GM12878 (cell line): ENCODE measurements at regions not wholly inside any gene's neighbourhood (a gene's known extent, or its start where the extent isn't known, plus 50 kb on each side); places are given as distances from the start of the nearest gene placed in this dataset.

Source experiments
- ATAC-seq: fragments of 200-7000 bp; cut with Tn5 transposase; 3 replicates; pipeline ENCODE4 v1.9.1; 2020; ENCODE audit warnings: mild to moderate bottlenecking, moderate library complexity
- BruUV-seq: library from RNA; stranded (reverse); fragments of 400-500 nt; replicated peaks from 2 replicates; lab custom pipeline; 2021; lab: Mats Ljungman, UMichigan
- CTCF ChIA-PET: fragments of 300-600 bp; sonication (Branson Sonifier 250); formaldehyde crosslinking; extraction: SDS; loops from one replicate; lab custom pipeline; 2021; ENCODE audit warnings: inconsistent platforms; lab: Yijun Ruan, JAX
- POLR2A ChIA-PET: fragments of 350-600 bp; formaldehyde crosslinking; extraction: SDS; loops from one replicate; lab custom pipeline; 2021; ENCODE audit warnings: inconsistent platforms; lab: Charles Lee
- RAD21 ChIA-PET: fragments of 300-600 bp; sonication (Branson Sonifier 250); formaldehyde crosslinking; loops from one replicate; lab custom pipeline; 2023; ENCODE audit warnings: antibody characterized with exemption; ENCODE audit not compliant: unreplicated experiment; lab: Charles Lee
- SMC1A ChIA-PET: fragments of 300-600 bp; sonication (Branson Sonifier 250); formaldehyde crosslinking; loops from one replicate; lab custom pipeline; 2023; ENCODE audit not compliant: unreplicated experiment, uncharacterized antibody; lab: Charles Lee
- DNase-seq: peaks from one replicate; pipeline ENCODE4 v3.0.0-alpha.2; 2011; ENCODE audit warnings: low read depth, low spot score
- FAIRE-seq: peaks from 3 replicates; lab custom pipeline; 2011; peaks lifted over from hg19 to GRCh38; lab: Jason Lieb, UNC
- H2AFZ ChIP-seq: 2 replicates; pipeline ENCODE4 v1.6.0; 2011; ENCODE audit warnings: low read depth, low read length, control low read depth; ENCODE audit not compliant: control insufficient read depth
- H3K27ac ChIP-seq: 2 replicates; pipeline ENCODE4 v1.5.1; 2011; ENCODE audit warnings: control low read depth; ENCODE audit not compliant: control insufficient read depth, insufficient read depth
- H3K27me3 ChIP-seq, 2 experiments: replicated peaks in 1 of 2; 2 replicates each; pipeline versions ENCODE4 v1.6.0 to v1.6.1; 2011; ENCODE audit warnings: low read length in 1 of 2; ENCODE audit not compliant: control insufficient read depth in 2 of 2, insufficient read depth in 2 of 2
- H3K36me3 ChIP-seq, 2 experiments: 2 replicates each; pipeline ENCODE4 v1.5.1; 2011; ENCODE audit warnings: low read length in 1 of 2; ENCODE audit not compliant: control insufficient read depth in 2 of 2, insufficient read depth in 2 of 2
- H3K4me1 ChIP-seq: 2 replicates; pipeline ENCODE4 v1.6.1; 2011; ENCODE audit warnings: mild to moderate bottlenecking, low read length, moderate library complexity, mixed read lengths; ENCODE audit not compliant: control insufficient read depth, insufficient read depth
- H3K4me2 ChIP-seq: 2 replicates; pipeline ENCODE4 v1.6.0; 2011; ENCODE audit warnings: control low read depth; ENCODE audit not compliant: control insufficient read depth, insufficient read depth
- H3K4me3 ChIP-seq: fragments of 200-600 bp; sonication (generic); 2 replicates; pipeline ENCODE4 v1.5.1; 2016
- H3K79me2 ChIP-seq: 2 replicates; pipeline ENCODE4 v1.6.0; 2011; ENCODE audit warnings: low read length; ENCODE audit not compliant: control insufficient read depth, insufficient read depth
- H3K9ac ChIP-seq: 2 replicates; pipeline ENCODE4 v1.8.0; 2011; ENCODE audit warnings: low read length, control low read depth, mixed read lengths; ENCODE audit not compliant: control insufficient read depth, insufficient read depth
- H3K9me3 ChIP-seq: replicated peaks from 3 replicates; pipeline ENCODE4 v1.5.1; 2011; ENCODE audit warnings: mild to moderate bottlenecking, low read length; ENCODE audit not compliant: control insufficient read depth, insufficient read depth
- H4K20me1 ChIP-seq: 2 replicates; pipeline ENCODE4 v1.6.0; 2011; ENCODE audit not compliant: control insufficient read depth, insufficient read depth
- BACH1 ChIP-seq: fragments of 450-650 bp; IDR thresholded peaks from 2 replicates; pipeline ENCODE4 v1.6.1; 2017; ENCODE audit warnings: mild to moderate bottlenecking, borderline replicate concordance
- CBFB ChIP-seq: IDR thresholded peaks from 2 replicates; pipeline ENCODE4 v1.6.1; 2016; ENCODE audit warnings: antibody characterized with exemption, low read depth
- E4F1 ChIP-seq: fragments of 450-650 bp; IDR thresholded peaks from 2 replicates; pipeline ENCODE4 v1.6.1; 2018; ENCODE audit warnings: borderline replicate concordance, mild to moderate bottlenecking; ENCODE audit not compliant: partially characterized antibody
- HCFC1 ChIP-seq: fragments of 150-350 bp; IDR thresholded peaks from 2 replicates; pipeline ENCODE4 v1.6.1; 2014; ENCODE audit warnings: low read length
- KDM1A ChIP-seq: fragments of 200-600 bp; sonication (generic); IDR thresholded peaks from 2 replicates; pipeline ENCODE4 v1.6.1; 2016; ENCODE audit warnings: borderline replicate concordance
- MEF2B ChIP-seq: fragments of 450-650 bp; IDR thresholded peaks from 2 replicates; pipeline ENCODE4 v1.6.1; 2018; ENCODE audit warnings: mild to moderate bottlenecking, moderate library complexity; ENCODE audit not compliant: partially characterized antibody, poor library complexity, severe bottlenecking
- MYC ChIP-seq: IDR thresholded peaks from 2 replicates; pipeline ENCODE4 v1.6.1; 2011; ENCODE audit warnings: mild to moderate bottlenecking, low read length, moderate library complexity, inconsistent platforms; ENCODE audit not compliant: insufficient read depth, insufficient replicate concordance, insufficient read length, severe bottlenecking
- PML ChIP-seq: IDR thresholded peaks from 2 replicates; pipeline ENCODE4 v1.6.1; 2012; ENCODE audit warnings: low read length, inconsistent platforms
- POLR2AphosphoS2 ChIP-seq: IDR thresholded peaks from 2 replicates; pipeline ENCODE4 v1.6.1; 2011; ENCODE audit warnings: low read depth, mild to moderate bottlenecking, low read length, improper control_type of control experiment, moderate library complexity
- POLR2AphosphoS5 ChIP-seq: IDR thresholded peaks from 2 replicates; pipeline ENCODE4 v1.6.1; 2011; ENCODE audit warnings: mild to moderate bottlenecking, low read length, inconsistent platforms
- RUNX3 ChIP-seq: IDR thresholded peaks from 2 replicates; pipeline ENCODE4 v1.6.1; 2012; ENCODE audit warnings: low read length, inconsistent platforms
- SMAD5 ChIP-seq: IDR thresholded peaks from 2 replicates; pipeline ENCODE4 v1.6.1; 2016; ENCODE audit warnings: antibody characterized with exemption, low read depth
- SMC3 ChIP-seq: IDR thresholded peaks from 2 replicates; pipeline ENCODE4 v1.6.1; 2011; ENCODE audit warnings: low read length, improper control_type of control experiment, borderline replicate concordance
- TARDBP ChIP-seq: IDR thresholded peaks from 2 replicates; pipeline ENCODE4 v1.6.1; 2016; ENCODE audit warnings: borderline replicate concordance
- WRNIP1 ChIP-seq: IDR thresholded peaks from 2 replicates; pipeline ENCODE4 v1.6.1; 2011; ENCODE audit warnings: low read depth, low read length, improper control_type of control experiment, borderline replicate concordance
- WGBS: methylation state at CpG from one replicate; pipeline ENCODE4 v1.1.6; 2016; ENCODE audit warnings: low lambda C conversion rate; ENCODE audit not compliant: insufficient replicate concordance, insufficient coverage; ENCODE audit errors: missing lambda C conversion rate; 5-methylcytosine and 5-hydroxymethylcytosine counted together
- in situ Hi-C: fragments of 300-500 bp; cut with MboI; formaldehyde crosslinking; loops from 9 replicates; pipeline ENCODE4 v1.14.3; 2018; ENCODE audit warnings: mixed read lengths
- intact Hi-C: fragments of 100-400 bp; cut with micrococcal nuclease; formaldehyde crosslinking; loops from one replicate; pipeline ENCODE4 v1.14.2; 2022; ENCODE audit not compliant: unreplicated experiment
- TF ChIP-seq, protein P1 (sequence below): IDR thresholded peaks from 2 replicates; pipeline ENCODE4 v1.6.1; 2011; ENCODE audit warnings: borderline replicate concordance, low read depth, mild to moderate bottlenecking, moderate library complexity, mixed read lengths, low read length; ENCODE audit not compliant: insufficient read depth; ENCODE audit errors: extremely low read length
- TF ChIP-seq, protein P2 (sequence below): IDR thresholded peaks from 2 replicates; pipeline ENCODE4 v1.6.1; 2012; ENCODE audit warnings: low read depth, low read length, improper control_type of control experiment

- TF ChIP-seq, protein P1, sequence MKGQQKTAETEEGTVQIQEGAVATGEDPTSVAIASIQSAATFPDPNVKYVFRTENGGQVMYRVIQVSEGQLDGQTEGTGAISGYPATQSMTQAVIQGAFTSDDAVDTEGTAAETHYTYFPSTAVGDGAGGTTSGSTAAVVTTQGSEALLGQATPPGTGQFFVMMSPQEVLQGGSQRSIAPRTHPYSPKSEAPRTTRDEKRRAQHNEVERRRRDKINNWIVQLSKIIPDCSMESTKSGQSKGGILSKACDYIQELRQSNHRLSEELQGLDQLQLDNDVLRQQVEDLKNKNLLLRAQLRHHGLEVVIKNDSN: no peak
- no peak for TF ChIP-seq KDM1A
- TF ChIP-seq BACH1: no peak
- TF ChIP-seq POLR2AphosphoS2: no peak
- no peak for TF ChIP-seq WRNIP1
- TF ChIP-seq, protein P2, sequence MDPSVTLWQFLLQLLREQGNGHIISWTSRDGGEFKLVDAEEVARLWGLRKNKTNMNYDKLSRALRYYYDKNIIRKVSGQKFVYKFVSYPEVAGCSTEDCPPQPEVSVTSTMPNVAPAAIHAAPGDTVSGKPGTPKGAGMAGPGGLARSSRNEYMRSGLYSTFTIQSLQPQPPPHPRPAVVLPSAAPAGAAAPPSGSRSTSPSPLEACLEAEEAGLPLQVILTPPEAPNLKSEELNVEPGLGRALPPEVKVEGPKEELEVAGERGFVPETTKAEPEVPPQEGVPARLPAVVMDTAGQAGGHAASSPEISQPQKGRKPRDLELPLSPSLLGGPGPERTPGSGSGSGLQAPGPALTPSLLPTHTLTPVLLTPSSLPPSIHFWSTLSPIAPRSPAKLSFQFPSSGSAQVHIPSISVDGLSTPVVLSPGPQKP: no peak
- TF ChIP-seq, all 136 proteins: peak for 0
Observed at GRCh38 chr7:112891698-112892097, 101.5 kb upstream of the TMEM168 start (continued).

- no peak overlapping the region for H3K27ac ChIP-seq
- H3K9ac ChIP-seq: no peak overlapping the region
- DNase-seq (no peak), FAIRE-seq (no peak), ATAC-seq (no peak)
- no peaks in the 10 kb centered on the region for H4K20me1 ChIP-seq
- SMC1A ChIA-PET: interaction anchor here (1.3 kb wide), 1 partner anchor 10 kb away, joined by 3 read pairs; no protein-coding TSS in a partner anchor
- H3K36me3 ChIP-seq: no peaks in the 10 kb centered on the region; a peak in 1 of 4 replicates
- intact Hi-C loops (loop anchor here (10.0 kb wide), 1 partner anchor 1155 kb away; no protein-coding TSS in a partner anchor), in situ Hi-C loops (loop anchor here (5.0 to 25.0 kb wide), 2 partner anchors 333 to 1128 kb away; no protein-coding TSS in a partner anchor)
- POLR2A ChIA-PET: interaction anchor here (0.6 kb wide), 1 partner anchor 17 kb away, joined by 3 read pairs; no protein-coding TSS in a partner anchor
- no TSS peak for BruUV-seq
- WGBS: 92% methylated on average over 6 of the region's 6 CpGs
- no peak overlapping the region for H2AFZ ChIP-seq
- H3K4me1 ChIP-seq: no peaks in the 10 kb centered on the region
- H3K4me3 ChIP-seq: no peak overlapping the region
- no peaks in the 10 kb centered on the region for H3K79me2 ChIP-seq
- RAD21 ChIA-PET: no interaction called here
- H3K27me3 ChIP-seq: no peaks in the 10 kb centered on the region
- CTCF ChIA-PET: interaction anchor here (0.8 kb wide), 1 partner anchor 333 kb away, joined by 3 read pairs; no protein-coding TSS in a partner anchor
- no peaks in the 10 kb centered on the region; the same call in 2 of the 3 replicates for H3K9me3 ChIP-seq
- H3K4me2 ChIP-seq: no peak overlapping the region
- TF ChIP-seq SMAD5: no peak
- TF ChIP-seq TARDBP: no peak
- no peak for TF ChIP-seq CBFB
- TF ChIP-seq PML: no peak
- no peak for TF ChIP-seq E4F1
- no peak for TF ChIP-seq RUNX3
- no peak for TF ChIP-seq SMC3
- TF ChIP-seq MEF2B: no peak
- TF ChIP-seq MYC: no peak
- no peak for TF ChIP-seq HCFC1
- TF ChIP-seq POLR2AphosphoS5: no peak
Observed at GRCh38 chr7:112889834-112890438, 99.7 kb upstream of the TMEM168 start.
